NCI-H2029 (cell line): ENCODE measurements at regions not wholly inside any gene's neighbourhood (a gene's known extent, or its start where the extent isn't known, plus 50 kb on each side); places are given as distances from the start of the nearest gene placed in this dataset.
"Not testable (repeated sequence)": the region's sequence is repeated elsewhere in the genome, so short reads cannot be mapped to it uniquely, and the experiment has no call there.

ENCODE experiments used
- DNase-seq: peaks from one replicate; lab custom pipeline; 2025; lab: John Stamatoyannopoulos, UW

- no peak for DNase-seq
These were observed 1053.6 kb upstream of the SEL1L start for GRCh38 chr14:82587226-82587625.

GRCh38 chr14:82595466-82595865 is 1061.8 kb upstream of the SEL1L start:
- DNase-seq = no peak

DNA sequence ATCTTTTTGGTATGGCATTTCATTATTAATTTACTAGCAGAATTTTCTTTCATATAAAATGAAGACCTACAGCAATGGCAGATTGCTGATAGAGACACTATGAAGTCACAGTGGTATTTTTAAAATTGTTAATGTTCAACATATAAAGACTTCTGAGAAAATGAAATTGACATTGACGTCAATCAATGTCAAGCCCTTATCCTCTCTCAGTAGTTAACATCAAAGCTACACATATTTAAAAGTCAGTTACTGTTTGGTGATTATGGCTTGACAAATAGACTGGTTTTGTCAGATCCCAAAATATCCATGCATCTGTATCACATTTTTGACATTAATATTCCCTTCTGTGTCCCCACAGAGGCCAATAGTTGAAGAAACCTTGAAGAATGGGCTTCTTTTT is 1069.1 kb upstream of the SEL1L start:
- DNase-seq = no peak

- DNase-seq = no peak
These were observed 1071.2 kb upstream of the SEL1L start for GRCh38 chr14:82604819-82605218.

- DNase-seq = no peak
These were observed 1088.3 kb upstream of the SEL1L start for GRCh38 chr14:82621881-82622450.

GRCh38 chr14:82626156-82627066 is 1092.8 kb upstream of the SEL1L start:
- no peak for DNase-seq

GRCh38 chr14:82635915-82636314 is 1102.3 kb upstream of the SEL1L start:
- DNase-seq = no peak

DNA sequence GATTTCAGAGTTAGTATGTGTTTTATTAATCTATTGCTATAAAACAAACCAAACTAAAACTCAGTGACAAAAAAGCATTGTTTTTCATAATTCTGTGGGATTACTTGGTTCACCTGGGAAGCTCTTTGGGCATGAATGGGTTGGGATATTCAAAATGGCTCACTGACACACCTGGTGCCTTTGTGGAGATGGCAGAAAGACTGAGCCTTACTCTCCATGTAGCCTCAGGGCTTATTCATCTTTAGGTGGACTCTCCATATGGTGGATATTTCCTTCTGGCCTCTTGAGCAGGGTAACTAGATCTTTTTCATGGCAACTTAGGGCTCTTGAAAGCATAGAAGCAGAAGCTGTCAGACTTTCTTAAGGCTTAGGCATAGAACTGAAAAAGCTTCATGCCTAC is 1102.8 kb upstream of the SEL1L start:
- no peak for DNase-seq

- no peak for DNase-seq
These were observed 1107.4 kb upstream of the SEL1L start for GRCh38 chr14:82641050-82641540.

- DNase-seq = no peak
These were observed 1108.8 kb upstream of the SEL1L start for GRCh38 chr14:82642425-82642824.

DNA sequence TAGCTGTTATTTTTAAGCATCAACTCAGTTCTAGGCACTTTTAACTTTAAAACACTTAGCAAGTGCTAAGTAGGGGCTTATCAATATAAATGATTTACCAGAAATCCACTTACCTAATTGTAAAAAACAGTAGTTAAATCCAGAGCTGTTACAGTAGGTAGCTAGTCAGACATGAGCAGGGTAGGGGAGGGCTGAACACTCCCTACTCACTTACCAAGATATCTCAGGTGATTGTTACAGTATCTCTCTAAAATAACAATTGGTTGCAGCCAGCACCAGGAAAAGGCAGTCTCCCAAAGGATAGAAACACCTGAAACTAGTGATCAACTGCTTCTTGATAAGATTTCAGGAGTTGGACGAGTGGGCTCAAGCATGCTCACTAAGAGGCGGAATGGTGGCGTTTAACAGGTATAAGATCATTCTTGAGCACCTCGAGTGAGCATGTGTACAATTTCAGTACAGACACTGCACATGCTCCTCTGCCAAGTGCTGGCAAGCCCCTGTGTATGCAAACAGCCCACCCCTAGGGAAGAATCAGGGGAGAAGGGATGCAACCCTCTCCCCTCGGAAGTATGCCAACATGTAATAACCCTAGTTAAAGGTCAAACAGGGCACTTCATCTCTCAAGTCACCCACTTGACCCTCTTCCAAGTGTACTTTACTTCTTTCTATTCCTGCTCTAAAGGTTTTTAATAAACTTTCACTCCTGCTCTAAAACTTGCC is 1113.6 kb upstream of the SEL1L start:
- no peak for DNase-seq

DNA sequence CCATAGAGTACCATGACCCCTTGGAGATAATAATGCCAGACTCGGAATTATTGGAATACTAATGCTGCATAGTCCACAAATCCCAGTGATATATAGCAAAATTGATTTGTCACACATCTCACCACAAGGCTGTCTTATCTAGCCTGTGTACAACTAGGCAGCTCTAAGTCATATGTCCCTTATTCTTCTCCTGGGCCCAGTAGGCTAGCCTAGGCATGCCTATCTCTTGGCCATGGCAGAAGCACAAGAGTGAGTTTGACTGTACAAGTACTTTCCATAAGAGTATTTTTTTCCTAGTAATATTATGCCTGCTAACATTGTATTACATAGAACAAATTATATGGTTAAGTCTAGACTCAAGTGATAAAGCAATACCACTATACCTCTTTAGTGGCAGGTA is 1122.1 kb upstream of the SEL1L start:
- no peak for DNase-seq

GRCh38 chr14:82657186-82657675 is 1123.6 kb upstream of the SEL1L start:
- DNase-seq = no peak

DNA sequence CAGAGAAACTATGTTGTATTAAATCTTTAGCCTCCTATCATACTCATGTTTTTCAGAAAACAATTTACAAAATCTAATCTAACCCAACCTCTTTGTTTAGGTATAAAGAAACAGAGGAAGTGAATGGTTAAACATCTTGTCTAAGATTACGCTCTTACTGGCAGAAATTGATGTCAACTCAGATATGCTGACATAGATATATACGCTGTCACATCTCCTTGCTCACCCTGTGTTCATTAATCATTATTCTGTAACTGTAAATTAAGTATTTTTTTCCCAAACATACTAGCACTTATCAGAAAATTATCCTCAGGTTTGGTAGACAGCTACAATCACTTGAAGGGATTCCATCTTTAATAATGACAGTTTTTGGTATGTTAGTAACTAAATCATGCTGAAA is 1127.6 kb upstream of the SEL1L start:
- DNase-seq = no peak

GRCh38 chr14:82667006-82667405 is 1133.4 kb upstream of the SEL1L start:
- no peak for DNase-seq

DNA sequence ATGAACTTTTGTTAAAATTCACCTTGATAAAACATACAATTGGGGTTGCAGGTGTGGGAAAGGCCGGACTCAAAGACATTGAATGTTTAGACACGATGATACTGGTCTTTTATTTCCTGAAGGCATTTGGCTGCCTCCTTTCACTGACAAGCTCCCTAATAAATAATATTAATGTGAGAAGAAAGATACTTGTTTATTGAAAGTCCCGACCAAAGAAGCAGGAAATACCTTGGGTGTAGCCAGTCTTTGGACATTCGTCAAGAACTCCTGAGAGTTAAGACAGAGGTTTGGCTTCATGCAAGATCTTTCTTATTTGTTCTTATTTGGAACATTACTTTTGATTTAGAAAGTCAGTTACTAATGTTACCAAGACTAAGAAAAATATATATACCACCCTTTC is 1133.8 kb upstream of the SEL1L start:
- no peak for DNase-seq

- DNase-seq = no peak
These were observed 1142.8 kb upstream of the SEL1L start for GRCh38 chr14:82676403-82676802.

- no peak for DNase-seq
These were observed 1156.3 kb upstream of the SEL1L start for GRCh38 chr14:82689948-82690347.

- not testable (repeated sequence) for DNase-seq
These were observed 1157.5 kb upstream of the SEL1L start for GRCh38 chr14:82691191-82691590.

DNA sequence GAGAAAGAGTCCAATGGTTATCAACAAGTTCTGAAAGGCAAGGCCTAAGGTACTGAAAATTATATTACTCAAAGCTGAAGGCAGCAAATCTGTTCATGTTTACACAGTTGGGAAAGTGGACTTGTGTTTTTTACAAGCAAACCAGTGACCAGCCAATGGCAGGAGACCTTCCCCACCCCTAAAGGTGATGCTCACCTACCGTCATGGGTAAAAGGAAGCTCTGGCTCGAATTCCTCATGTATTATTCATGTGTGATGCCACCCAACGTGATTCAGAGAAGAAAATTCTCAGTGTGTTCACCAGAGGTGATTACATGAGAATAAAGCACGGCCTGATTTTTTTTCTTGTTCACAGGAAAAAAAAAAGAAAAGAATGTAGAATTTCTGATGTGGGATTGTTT is 1161.2 kb upstream of the SEL1L start:
- no peak for DNase-seq

- no peak for DNase-seq
These were observed 1170.6 kb upstream of the SEL1L start for GRCh38 chr14:82704218-82704617.

DNA sequence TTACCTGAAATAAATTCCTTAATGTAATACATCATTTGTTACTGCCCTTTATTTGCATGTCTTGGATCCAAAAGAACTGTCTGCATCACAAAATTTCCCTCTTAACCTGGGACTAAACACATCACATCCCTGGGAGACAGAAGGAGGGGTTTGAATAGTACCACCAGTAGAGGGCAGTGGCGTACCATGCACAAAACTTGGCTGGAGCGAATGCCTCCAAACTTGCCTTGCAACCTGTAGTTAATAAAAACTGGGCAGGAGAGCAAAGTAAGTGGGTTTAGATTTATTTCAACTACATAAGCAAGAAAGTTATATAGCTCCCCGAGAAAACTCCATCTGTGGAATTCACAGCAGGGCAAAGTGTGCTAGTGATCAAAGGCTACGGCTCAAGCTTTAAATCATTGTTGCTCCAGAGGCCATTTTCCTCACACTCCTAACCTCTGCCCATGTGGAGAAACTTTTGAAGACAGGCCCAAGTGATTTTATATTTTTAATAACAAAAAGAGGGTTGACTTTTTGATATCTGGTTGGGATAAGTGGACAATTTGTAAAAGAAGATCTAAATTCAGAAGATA is 1176.7 kb upstream of the SEL1L start:
- no peak for DNase-seq
